ENCODE measurements at regions not wholly inside any gene's neighbourhood (a gene's known extent, or its start where the extent isn't known, plus 50 kb on each side); places are given as distances from the start of the nearest gene placed in this dataset.

DNA sequence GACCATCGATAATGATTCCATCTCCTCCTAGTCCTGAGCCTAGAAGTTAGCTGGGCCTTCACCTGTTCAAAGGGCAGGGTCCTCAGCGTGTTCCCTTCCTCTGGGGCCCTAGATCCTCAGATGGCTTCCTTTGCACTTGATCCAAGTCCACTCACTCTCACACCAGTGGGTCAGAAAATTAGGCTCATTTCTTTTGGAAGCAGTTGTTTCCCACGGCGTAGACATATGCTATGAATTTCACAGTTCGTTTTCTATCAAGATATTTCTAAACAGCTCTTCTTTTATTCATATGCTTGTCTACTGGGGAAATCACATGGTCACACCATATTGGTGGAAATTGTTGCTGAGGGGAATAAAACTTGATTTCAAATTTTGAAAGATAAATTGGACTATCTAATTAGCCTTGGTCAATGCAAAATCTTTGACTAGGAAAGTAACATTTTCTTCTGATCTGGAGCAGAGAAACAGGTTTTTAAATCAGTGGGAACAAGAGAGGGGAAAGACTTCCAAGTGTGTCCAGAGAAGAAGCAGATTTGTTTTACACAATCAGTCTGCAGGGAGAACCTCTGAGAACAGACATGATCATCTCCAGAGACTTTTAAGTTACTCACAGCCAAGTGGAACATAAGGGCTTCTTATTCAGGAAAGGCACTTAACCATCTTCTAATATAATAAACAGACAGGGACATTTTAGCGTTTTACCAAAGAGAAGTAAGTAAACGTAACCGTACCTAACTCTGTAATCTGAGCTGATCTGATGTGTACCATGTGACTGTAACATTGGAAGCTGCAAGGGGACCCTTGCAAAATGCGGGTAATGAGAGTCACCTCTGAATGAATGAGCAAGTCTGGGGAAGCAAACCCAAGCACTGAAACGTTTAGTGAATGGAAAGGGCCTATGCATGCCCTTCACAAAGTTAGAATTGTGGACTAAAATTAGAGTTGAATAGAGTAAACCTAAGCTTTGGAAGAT is 455.7 kb upstream of the FAT1 start:
- H3K9me3 ChIP-seq: no peaks in the 10 kb centered on the region
- no peak for DNase-seq
- peaks cover 5% of the 10 kb centered on the region for H3K4me1 ChIP-seq
- no peak overlapping the region for H3K4me3 ChIP-seq (ENCODE audit: low read depth, low read length)
- TF ChIP-seq, protein P1, sequence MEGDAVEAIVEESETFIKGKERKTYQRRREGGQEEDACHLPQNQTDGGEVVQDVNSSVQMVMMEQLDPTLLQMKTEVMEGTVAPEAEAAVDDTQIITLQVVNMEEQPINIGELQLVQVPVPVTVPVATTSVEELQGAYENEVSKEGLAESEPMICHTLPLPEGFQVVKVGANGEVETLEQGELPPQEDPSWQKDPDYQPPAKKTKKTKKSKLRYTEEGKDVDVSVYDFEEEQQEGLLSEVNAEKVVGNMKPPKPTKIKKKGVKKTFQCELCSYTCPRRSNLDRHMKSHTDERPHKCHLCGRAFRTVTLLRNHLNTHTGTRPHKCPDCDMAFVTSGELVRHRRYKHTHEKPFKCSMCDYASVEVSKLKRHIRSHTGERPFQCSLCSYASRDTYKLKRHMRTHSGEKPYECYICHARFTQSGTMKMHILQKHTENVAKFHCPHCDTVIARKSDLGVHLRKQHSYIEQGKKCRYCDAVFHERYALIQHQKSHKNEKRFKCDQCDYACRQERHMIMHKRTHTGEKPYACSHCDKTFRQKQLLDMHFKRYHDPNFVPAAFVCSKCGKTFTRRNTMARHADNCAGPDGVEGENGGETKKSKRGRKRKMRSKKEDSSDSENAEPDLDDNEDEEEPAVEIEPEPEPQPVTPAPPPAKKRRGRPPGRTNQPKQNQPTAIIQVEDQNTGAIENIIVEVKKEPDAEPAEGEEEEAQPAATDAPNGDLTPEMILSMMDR (IDR thresholded peaks at IDR 0.05; ENCODE audit: low read depth, low read length): no peak
- H3K27me3 ChIP-seq: no peaks in the 10 kb centered on the region
- H3K36me3 ChIP-seq: no peaks in the 10 kb centered on the region

DNA sequence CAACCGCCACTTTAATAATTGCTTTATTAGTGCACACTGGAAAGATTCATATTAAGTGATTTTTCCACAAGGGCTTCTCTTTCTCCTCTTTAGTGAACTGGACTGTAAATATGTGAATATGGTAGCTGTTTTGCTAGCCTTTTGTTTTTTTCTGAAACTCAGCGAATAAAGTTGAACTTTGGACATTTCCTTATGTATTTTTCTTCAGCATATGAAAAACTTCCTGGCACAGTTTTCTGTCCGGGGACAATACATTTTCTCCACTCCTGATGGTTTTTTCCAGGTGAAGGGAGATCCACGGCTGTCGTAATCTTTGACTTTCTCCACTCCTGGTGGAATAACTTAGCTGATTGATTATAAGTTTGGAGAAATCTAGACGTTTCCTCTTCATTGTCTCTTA is 457.4 kb upstream of the FAT1 start:
- Histone ChIP-seq H3K27me3 (no peaks in the 10 kb centered on the region), H3K36me3 (no peaks in the 10 kb centered on the region), H3K4me1 (peaks cover 7% of the 10 kb centered on the region), H3K4me3 (ENCODE audit: low read depth, low read length) (no peak overlapping the region), H3K9me3 (no peaks in the 10 kb centered on the region)
- DNase-seq: no peak
- TF ChIP-seq, protein P1 (IDR thresholded peaks at IDR 0.05; ENCODE audit: low read depth, low read length): no peak

DNA sequence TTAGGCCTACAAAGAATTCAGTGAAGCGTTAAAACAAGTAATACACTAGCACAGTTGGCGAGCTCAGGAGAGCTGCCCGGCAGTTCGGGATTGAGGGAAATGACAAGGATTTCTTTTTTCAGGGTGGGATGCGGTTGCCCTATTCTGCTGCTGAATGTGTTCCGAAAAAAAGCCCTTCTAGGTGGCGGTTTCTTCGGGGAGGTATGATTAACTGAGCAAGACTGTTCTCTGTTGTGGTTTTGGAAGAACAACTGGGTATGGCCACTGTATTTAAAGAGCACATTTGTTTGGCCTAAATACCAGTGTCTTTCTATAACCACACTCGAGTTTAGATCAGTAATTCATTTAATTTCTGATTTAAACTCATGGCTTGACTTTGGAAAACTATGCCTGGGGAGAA is 459.7 kb upstream of the FAT1 start:
- no peaks in the 10 kb centered on the region for H3K9me3 ChIP-seq
- H3K27me3 ChIP-seq: no peaks in the 10 kb centered on the region
- H3K4me3 ChIP-seq (ENCODE audit: low read depth, low read length): no peak overlapping the region
- peaks cover 7% of the 10 kb centered on the region for H3K4me1 ChIP-seq
- DNase-seq: no peak
- no peaks in the 10 kb centered on the region for H3K36me3 ChIP-seq
- TF ChIP-seq, protein P1 (IDR thresholded peaks at IDR 0.05; ENCODE audit: low read depth, low read length): no peak

DNA sequence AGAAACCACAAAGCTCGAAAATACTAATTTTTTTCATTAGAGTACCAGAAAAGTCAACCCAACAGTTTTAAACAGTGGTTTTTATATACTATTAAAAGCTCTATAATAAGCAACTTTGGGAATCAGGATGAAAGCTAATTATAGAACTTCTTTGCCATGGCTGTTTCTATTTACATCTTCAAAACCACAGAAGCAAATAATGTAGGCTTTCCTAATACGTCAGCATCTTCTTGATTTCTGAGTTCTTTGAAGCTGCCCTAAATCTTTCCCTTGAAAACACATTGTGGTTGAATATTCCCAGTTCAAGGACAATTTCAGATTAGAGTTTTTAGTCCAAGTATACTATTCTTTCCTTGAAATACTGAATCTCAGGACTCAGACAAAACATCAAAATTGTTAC is 460.2 kb upstream of the FAT1 start:
- no peaks in the 10 kb centered on the region for H3K36me3 ChIP-seq
- no peak for DNase-seq
- no peaks in the 10 kb centered on the region for H3K9me3 ChIP-seq
- H3K4me3 ChIP-seq (ENCODE audit: low read depth, low read length): no peak overlapping the region
- peaks cover 7% of the 10 kb centered on the region for H3K4me1 ChIP-seq
- H3K27me3 ChIP-seq: no peaks in the 10 kb centered on the region
- TF ChIP-seq, protein P1 (IDR thresholded peaks at IDR 0.05; ENCODE audit: low read depth, low read length): no peak

DNA sequence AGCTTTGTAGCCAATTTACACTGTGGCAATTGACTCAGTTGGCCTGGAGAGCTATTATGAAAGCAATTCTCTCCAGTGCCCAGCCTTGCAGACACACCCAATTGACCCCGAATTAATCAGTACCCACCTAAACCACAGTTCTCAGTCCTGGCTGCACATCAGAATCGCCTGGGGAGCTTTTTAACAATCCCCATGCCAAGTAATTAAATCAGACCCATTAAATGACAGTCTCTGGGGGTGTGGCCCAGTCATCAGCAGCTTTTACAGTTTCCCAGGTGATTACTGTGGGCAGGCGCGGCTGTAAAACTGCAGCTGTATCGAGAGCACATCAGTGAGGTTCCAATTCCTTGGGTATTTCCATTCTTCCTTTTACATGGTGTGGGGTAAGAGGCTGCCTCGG is 460.9 kb upstream of the FAT1 start:
- H3K4me3 ChIP-seq (ENCODE audit: low read depth, low read length): no peak overlapping the region
- TF ChIP-seq, protein P1 (IDR thresholded peaks at IDR 0.05; ENCODE audit: low read depth, low read length): no peak
- H3K4me1 ChIP-seq: peaks cover 7% of the 10 kb centered on the region
- no peaks in the 10 kb centered on the region for H3K36me3 ChIP-seq
- peak; percentile 53 for DNase-seq
- H3K9me3 ChIP-seq: no peaks in the 10 kb centered on the region
- H3K27me3 ChIP-seq: no peaks in the 10 kb centered on the region

DNA sequence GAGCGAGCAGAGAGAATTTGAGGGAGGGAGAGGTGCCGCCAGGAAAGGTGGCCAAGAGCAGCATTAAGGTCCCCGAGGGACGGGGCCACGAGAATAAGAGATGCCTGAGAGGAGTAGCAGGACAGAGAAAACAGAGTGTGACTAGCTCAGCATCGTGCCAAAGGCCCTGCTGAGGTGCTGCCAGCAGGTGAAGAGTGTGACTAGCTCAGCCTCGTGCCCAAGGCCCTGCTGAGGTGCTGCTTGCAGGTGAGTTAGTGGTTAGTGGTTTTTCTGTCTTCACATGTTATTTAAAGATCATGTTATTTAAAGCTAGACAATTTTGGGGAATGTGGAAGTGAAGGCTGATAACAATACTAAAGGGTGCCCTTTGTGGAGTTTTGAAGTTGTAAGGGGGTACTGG is 464.5 kb upstream of the FAT1 start:
- no peaks in the 10 kb centered on the region for H3K36me3 ChIP-seq
- H3K4me3 ChIP-seq (ENCODE audit: low read depth, low read length): no peak overlapping the region
- TF ChIP-seq, protein P1 (IDR thresholded peaks at IDR 0.05; ENCODE audit: low read depth, low read length): no peak
- H3K9me3 ChIP-seq: no peaks in the 10 kb centered on the region
- H3K27me3 ChIP-seq: no peaks in the 10 kb centered on the region
- H3K4me1 ChIP-seq: peaks cover 7% of the 10 kb centered on the region
- DNase-seq: no peak

Measured in BE2C (cell line).